RKO (cell line): ENCODE measurements at regions not wholly inside any gene's neighbourhood (a gene's known extent, or its start where the extent isn't known, plus 50 kb on each side); places are given as distances from the start of the nearest gene placed in this dataset.
"Not testable (repeated sequence)": the region's sequence is repeated elsewhere in the genome, so short reads cannot be mapped to it uniquely, and the experiment has no call there.

Experiments used
- DNase-seq: peaks from one replicate; pipeline ENCODE4 v3.0.0-alpha.2; 2016; ENCODE audit warnings: low spot score

DNA sequence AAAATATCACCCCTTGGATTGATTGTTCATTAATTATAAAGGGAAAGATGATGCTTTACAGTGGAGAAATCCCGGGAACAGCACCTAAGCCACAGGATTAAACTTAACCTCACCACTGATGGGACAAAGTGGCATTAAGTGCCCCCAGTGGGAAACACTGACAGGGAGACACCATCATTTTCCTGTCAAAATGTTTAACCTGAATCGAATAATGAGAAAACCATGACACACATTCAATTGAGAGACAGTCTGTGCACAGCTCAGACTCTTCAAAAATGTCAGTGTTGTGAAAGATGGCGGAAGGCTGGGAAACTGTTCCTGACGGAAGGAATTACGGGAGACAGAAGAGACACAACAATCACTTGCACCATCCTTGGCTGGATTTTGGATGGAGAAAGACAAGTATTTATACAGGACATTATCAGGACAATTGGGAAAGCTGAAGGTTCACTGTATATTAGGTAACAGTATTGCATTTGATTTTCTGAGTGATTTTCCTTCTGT, 111.8 kb upstream of the ASB18 start:
- DNase-seq: no peak

GRCh38 chr2:236376566-236377244, 112.5 kb upstream of the ASB18 start:
- no peak for DNase-seq

- no peak for DNase-seq
Measured at GRCh38 chr2:236380051-236380612, 115.9 kb upstream of the ASB18 start.

GRCh38 chr2:236381253-236381652, 117.0 kb upstream of the ASB18 start:
- not testable (repeated sequence) for DNase-seq

GRCh38 chr2:236389284-236390216, 125.3 kb upstream of the ASB18 start:
- DNase-seq: not testable (repeated sequence)

DNA sequence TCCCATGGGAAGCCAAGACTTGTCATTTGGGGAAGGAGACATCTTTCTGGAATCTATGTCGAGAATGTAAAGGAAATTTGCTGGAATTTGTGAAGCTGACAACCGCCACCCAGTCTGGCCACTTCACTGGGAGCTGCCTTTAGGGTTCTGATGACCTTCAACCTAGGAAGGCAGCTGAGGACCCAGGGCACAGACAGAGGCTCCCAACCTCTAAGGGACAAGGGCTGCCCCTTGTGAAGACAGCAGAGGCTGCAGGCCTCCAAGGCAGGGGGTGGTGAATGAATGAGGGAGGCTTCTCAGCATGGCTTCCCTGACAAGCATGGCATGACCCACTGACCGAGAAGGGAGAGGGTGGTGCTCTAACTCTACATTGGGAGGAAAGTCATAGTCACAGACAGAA, 128.9 kb upstream of the ASB18 start:
- DNase-seq: no peak

DNA sequence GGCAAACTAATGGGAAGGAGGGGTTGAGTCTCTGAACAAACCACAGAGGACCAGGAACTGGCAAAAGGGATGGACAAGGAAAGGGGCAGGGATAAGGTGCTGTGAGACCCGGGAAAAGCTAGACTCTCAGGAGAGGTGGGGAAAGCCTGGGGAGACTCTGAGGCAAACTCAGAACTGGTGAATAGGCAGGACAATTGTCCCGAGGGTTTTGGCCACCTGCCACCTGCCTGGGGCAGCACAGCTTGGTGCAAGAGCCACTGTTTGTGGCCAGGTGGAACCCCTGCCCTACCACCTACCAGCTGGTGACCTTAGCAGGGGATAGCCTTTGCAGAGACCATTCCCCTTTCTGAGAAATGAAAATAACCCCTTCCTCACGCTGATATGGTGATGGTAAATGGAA, 129.4 kb upstream of the ASB18 start:
- DNase-seq: no peak

DNA sequence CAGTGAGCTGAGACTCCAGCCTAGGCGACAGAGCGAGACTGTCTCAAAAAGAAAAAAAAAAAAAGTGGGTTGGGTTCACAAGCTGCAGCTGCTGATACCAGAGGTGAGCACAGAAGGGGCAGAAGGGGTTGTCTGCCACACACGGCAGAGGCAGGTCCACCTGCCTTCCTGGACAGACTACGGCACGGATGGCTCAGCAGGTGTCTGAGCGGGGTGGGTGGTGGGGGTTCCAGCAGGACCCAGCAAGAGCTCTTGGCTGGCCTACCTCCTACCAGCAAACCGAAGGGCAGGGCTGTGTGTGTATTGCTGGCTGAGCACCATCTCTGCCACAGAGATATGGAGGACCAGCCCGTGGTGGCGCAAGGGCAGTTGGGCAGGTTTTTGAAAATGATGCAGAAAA, 130.4 kb upstream of the ASB18 start:
- DNase-seq: no peak

DNA sequence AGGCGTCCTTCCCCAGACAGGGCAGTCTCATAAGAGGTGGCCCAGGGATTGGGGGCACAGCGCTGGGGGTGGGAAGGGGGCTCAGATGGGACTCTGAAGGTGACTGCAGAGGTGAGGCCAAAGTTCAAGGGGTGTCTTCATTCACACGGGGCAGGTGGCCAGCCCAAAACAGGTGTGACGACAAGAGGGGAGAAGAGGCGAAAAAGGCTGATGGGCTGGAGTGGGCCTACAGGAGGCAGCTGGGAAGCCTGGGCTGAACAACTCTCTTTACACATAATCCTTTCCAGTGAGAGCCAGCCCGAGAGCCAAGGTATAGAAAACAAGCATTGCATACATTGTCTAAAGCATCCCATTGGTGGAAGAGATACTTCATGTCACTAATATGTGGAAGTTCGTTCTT, 130.9 kb upstream of the ASB18 start:
- no peak for DNase-seq

DNA sequence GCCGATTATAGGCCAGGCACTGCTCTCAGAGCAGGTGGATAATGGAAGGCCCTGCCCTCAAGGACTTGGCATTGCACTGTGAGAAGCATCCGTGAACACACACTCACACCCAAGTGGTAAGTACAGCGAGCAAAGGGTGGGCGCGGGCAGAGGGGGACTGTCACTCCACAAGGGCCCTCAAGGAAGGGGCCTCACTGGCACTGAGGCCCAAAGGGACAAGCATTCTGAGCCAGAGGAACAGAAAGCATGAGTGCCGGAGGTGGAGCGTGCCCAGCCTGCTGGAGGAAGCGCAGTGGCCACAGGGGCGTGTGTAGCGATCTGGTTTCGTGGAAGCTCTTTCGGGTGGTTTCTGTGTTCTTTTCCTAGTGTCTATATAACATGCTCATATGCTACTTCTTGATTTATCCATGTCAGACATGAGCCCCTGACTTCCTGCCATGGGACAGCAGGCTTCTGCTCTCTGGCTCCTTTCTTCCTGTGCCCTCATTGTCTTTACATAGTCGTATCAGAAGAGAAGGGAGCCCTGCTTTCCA, 132.7 kb upstream of the ASB18 start:
- no peak for DNase-seq

- DNase-seq: no peak
Measured at GRCh38 chr2:236397681-236398080, 133.5 kb upstream of the ASB18 start.

- no peak for DNase-seq
Measured at GRCh38 chr2:236399409-236399808, 135.2 kb upstream of the ASB18 start.

DNA sequence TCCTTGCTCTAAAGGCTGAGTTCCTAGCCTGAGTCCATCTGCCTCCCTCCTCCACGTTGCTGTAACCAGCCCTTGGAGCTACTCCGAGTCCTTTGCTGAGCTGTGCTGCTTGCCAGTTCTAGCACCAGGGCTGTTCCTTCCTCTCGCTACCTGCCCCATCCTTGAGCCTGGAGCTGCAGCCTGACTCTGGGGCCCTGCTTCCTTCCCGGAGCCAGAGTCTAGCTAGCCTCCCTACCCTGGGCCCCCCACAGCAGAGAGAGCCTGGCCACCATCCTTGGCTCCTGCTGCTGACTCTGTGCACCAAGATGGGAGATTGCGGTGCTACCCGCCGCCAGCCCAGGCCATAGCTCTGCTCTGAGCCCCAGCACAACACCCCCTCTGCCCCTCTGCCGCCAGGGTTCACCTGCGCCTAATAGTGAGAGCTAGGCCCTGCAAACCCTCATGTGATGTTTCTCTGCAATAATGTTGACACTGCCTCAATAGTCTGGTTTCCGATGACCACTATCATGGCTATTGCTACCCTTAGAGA, 135.9 kb upstream of the ASB18 start:
- DNase-seq: no peak

DNA sequence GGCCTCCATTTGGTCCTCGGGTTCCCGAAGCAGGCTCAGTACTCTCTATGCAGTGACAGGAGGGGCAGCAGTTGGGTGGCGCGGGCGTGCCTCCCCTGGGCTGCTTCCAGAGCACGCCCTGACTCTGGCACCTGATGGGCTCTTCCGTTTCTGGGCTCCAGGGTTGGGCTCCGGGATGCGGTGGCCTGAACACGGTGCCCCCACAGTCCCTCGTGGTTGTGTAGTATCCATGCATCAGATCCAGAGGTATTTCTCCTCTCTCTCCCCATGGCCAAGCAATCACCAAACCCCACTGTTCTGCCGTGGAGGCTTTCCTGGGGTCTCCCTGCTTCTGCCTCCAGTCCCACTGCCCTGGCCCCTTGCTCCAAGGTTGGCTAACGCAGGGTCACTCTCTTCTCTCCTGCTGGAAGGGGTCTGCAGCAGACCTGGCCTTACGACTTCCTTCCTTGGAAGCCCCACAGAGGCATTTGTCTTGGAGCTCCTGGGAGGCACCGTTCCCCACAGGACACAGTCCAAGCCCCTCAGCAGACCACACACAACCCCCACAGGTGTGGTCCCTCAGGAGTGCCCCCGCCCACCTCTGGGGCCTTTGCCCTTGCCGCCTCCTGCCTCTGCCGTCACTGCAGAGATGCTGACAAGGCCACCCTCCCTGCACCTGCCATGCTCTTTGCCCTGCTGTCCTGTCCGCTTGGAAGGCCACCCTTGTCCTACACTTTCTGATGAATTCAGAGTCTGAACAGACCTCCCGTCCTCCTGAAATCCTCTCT, 136.6 kb upstream of the ASB18 start:
- no peak for DNase-seq

GRCh38 chr2:236402033-236402790, 138.0 kb upstream of the ASB18 start:
- no peak for DNase-seq

GRCh38 chr2:236403125-236403524, 138.9 kb upstream of the ASB18 start:
- DNase-seq: no peak

DNA sequence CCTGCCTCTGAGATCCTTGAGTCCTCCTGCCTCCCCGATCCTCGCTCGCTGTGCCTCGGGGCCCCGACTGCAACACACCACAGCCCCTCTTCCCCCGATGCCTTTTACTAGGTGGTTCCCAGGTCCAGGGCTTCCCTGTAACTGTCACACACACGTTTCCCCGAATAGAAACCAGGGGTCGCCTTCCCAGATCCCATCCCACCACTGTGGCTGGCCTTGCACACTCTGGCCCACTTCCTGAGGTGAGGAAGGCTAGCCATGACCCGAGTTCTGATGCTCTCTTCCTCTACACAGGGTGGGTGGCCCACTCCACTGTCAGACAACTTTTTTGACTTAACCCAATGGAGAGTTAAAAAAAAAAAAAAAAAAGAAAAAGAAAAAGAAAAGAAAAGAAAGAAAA, 139.6 kb upstream of the ASB18 start:
- DNase-seq: no peak

DNA sequence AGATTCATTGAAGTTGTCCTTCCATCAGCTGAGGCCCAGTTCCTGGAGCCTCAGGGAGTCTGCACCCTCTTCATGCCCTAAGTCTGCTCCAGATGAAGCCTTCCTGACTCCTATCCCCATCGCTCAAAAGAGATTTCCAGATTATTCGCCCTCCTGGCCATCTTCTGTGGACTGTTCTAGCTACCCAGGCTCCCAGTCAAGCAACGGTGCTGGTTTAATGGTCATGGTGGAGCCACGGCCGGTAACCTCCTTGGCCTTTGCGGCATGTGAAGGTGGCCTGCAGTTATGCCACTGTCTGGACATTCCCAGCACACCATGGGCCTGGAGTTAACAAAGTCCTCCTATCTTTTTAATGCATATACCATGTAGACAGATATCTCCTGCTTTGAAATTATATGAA, 140.1 kb upstream of the ASB18 start:
- no peak for DNase-seq

- DNase-seq: no peak
Measured at GRCh38 chr2:236405357-236405756, 141.2 kb upstream of the ASB18 start.

DNA sequence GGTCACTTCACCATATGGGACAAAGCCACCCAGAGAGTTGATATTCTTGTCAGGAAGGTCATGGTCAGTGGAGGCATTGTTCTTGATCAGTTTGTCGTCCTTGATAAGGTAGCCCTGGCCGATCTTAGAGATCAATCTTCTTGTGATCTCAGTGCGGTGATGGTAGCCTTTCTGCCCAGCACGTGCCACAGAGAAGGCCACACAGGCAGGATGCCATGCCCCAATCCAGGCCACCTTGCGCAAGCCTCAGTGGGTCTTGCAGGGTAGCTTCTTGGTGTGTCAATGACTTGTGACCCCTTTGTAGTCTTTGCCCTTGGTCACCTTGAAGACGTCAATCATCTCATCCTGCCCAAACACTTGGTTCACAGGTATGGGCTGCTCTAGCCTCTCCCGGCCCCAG, 143.9 kb upstream of the ASB18 start:
- DNase-seq: no peak

GRCh38 chr2:236408786-236409185, 144.6 kb upstream of the ASB18 start:
- no peak for DNase-seq
